ENCODE measurements at regions not wholly inside any gene's neighbourhood (a gene's known extent, or its start where the extent isn't known, plus 50 kb on each side); places are given as distances from the start of the nearest gene placed in this dataset.

- no peak for DNase-seq (ENCODE audit: low read depth in 4 of 4, low spot score in 2 of 4)
Measured at GRCh38 chr20:50242548-50242862, 51.9 kb downstream of the CEBPB start.

DNA sequence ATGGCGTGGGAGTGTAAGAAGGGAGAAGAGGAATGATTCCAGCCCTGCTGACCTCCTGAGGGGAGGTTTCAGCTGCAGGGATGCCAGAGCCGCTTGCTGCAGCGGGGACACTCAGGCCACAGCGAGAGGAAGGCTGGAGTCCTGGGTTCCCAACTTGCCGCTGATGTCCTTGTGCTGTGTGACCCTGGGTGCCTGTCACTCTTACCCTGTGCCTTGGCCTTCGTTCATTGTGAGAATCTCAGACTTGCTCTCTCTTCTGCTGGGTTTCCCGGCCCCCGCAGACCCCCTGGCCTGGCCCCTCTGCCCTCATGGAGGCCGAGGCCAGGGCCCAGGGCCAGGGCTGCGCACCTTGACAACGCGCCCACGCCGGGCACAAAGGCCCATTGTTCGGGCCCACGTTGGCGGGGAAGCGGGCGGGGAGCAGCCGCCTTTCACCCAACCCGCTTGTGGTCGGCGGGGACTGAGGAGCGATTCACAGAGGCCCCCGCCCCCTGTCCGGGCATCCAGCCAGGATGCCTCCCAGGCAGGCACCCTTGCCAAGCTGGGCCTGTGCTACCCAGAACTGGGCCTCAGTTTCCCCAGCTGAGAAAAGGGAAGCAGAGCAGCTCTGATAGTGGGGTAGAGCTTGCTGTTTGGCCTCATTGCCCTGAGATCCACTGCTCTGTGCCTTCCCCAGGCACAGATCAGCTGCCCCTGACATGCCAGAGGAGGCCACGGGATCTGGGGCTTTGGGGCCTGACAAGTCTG lies 52.4 kb downstream of the CEBPB start:
- no peak for DNase-seq (ENCODE audit: low read depth in 4 of 4, low spot score in 2 of 4)

DNA sequence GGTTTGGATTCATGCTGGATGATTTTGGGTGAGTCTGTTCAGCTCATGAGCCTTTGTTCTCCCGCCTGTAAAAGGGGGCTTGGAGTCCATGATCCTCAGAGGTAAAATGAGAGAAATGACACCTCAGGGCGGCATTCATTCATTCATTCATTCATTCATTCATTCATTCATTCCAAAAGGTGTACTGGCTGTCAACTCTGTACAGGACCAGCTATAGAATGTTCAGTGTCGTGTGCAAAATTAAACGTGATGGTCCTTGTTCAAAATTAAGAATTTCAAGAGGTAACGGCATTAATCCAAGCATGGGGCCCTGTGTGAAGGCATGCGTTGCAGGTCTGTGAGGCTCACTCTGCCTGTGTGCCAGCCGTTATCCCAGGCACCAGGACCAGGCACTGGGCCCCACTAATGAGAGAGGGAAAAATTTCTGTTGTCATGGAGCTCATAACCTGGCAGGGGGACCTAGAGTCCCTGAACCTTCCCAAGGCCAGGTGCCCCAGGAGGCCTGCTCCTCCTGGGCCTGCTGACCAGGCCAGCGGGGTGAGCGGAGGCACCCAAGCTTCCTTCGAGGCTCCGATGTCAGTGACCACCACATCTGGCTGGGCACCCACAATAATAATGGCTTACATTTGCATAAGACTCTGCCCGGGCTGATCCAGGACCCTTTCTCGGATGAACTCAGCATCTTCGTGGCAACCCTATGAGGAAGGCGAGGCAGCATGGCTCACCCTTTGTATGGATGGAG lies 53.2 kb downstream of the CEBPB start:
- DNase-seq (ENCODE audit: low read depth in 4 of 4, low spot score in 2 of 4) = no peak

- no peak for DNase-seq (ENCODE audit: low read depth in 4 of 4, low spot score in 2 of 4)
Measured at GRCh38 chr20:50244352-50245149, 53.9 kb downstream of the CEBPB start.

DNA sequence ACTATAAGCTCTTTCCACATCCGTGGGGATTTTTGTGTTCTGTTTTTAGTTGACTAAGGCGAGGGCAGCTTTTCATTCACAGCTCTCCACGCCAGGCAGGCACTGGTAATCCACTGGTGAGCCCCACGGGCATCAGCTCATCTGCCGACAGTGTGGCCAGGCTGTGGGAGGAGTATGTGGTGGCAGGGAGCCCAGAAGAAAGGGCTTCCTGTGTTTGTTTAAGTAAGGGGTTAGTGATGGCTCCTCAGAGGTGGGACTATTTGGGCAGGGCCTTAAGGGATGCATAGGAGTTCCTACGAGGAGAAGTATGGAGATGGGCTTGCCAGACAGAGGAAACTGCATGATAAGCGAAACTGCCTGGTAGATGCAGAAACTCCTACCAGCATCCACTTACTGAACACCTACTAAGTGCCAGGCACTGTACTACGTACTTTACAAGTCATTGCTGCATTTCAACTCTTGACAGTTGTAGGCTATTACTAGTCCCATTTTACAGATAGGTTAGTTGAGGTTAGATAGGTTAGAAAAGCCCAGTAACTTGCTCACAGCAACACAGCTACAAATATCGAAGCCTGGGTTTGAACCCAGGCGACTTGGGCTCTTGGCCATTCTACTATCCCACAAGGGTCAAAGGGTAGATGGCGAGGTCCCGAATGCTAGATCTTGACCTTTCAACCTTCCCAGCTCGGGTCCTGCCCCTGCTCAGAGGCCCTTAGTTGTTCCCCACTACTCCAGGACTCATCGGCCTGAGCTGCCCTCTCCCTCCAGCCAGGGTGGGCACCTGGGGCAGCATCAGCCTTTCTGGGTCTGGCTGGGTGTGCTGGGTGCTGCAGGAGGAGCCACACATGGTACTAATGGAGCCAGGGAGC lies 55.1 kb downstream of the CEBPB start:
- no peak for DNase-seq (ENCODE audit: low read depth in 4 of 4, low spot score in 2 of 4)

- DNase-seq (ENCODE audit: low read depth in 4 of 4, low spot score in 2 of 4) = no peak
Measured at GRCh38 chr20:50246367-50247195, 56.0 kb downstream of the CEBPB start.

GRCh38 chr20:50247196-50248094 lies 56.8 kb downstream of the CEBPB start:
- no peak for DNase-seq (ENCODE audit: low read depth in 4 of 4, low spot score in 2 of 4)

DNA sequence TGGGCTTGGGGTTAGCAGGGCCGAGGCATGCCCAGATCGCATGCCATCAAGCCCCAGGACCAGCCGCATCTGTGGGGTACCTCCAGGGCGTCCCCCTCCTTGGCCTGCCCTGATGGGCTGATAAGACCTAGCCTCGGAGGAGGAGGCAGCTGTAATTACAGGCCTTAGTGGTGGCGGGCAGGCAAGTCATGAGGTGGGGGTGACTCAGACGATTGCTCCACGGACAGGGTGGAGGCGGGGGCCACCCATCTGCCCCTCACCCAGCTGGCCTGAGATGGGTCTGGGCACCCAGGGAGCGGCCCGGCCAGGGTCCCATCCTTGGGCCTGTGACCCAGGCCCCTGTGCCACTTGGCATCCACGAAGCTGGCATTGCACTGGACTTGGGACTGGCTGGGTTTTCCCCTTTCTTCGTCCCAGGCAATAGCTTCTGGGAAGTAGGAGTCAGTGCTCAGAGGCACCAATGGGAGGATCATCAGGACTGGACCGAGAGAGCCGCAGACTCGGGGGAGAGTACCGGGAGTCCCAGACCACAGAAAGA lies 57.5 kb downstream of the CEBPB start:
- no peak for DNase-seq (ENCODE audit: low read depth in 4 of 4, low spot score in 2 of 4)

DNA sequence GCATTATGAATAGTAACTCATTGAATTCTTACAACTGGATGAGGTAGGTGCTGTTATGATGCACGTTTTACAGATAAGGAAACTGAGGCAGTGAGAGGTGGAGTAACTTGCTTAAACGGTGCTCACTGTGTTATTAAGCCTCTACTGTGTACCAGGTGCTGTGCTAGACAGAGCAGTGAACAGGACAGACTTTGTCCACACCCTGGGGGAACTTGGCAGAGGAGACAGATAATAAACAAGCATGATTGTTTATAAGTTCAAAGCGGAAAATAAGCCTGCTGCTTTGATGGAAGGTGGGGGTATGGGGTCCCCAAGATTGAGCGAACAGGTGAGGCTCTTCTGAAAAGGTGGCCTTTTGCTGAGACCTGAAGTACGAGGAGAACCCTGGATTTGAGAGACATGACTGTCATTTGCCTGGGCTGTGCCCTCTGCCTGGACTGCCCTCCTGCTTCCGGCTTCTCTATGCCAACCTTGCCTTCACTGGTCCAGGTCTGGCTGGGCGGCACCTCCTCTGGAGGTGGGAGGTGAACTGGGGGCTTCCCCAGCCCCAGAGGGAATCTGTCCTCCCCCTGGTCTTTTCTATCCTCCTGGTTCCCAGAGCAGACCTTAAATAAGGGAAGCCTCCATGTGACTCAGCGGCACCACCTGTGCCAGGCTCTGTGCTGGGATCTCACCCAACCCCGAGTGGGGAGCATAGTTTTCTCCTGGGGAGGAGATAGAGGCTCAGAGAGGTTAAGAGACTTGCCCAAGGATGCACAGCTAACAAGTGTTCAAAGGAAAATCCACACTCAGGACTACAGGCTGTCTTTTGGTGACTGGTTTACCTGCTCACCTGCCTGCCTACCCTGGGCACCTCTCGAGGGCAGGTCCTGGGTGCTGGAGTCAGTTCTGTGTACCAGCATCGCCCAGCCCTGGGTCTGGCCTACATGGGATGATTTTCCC lies 59.1 kb downstream of the CEBPB start:
- DNase-seq (ENCODE audit: low read depth in 4 of 4, low spot score in 2 of 4) = no peak

DNA sequence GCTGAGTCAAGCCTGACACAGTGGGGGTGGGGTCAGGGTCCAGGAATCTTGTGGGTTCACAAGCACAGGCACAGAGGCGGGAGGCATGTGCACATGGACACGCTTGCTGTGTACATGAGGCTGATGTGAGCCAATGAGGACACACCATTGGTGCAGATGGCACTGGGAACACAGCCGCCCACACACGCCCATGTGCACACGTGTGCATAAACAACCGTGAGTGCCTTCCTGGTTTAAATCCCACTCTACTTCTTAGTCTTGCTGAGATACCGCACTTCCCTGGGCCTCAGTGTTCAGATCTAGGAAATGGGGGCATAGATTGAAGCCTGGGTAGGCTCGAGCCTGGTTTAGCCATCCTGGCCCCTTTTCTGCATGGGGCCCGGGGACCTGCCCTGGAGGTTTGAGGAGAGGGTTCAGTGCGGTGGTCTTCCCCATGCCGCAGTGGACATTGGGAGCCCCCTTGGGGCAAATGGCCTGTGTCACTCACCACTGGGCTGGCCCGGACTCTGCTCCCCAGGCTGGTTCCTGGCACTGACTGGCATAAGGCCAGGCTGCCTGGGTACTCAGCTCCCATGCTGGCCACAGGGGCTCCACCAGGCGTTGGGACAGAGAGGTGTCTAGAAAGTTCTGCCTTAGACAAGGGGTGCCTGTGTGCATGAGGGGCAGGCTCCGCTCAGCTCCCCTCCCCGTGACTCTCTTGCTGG lies 60.2 kb downstream of the CEBPB start:
- no peak for DNase-seq (ENCODE audit: low read depth in 4 of 4, low spot score in 2 of 4)

- no peak for DNase-seq (ENCODE audit: low read depth in 4 of 4, low spot score in 2 of 4)
Measured at GRCh38 chr20:50251383-50251748, 60.7 kb downstream of the CEBPB start.

GRCh38 chr20:50251992-50252511 lies 61.4 kb downstream of the CEBPB start:
- no peak for DNase-seq (ENCODE audit: low read depth in 4 of 4, low spot score in 2 of 4)

GRCh38 chr20:50252701-50253100 lies 62.1 kb downstream of the CEBPB start:
- no peak for DNase-seq (ENCODE audit: low read depth in 4 of 4, low spot score in 2 of 4)

DNA sequence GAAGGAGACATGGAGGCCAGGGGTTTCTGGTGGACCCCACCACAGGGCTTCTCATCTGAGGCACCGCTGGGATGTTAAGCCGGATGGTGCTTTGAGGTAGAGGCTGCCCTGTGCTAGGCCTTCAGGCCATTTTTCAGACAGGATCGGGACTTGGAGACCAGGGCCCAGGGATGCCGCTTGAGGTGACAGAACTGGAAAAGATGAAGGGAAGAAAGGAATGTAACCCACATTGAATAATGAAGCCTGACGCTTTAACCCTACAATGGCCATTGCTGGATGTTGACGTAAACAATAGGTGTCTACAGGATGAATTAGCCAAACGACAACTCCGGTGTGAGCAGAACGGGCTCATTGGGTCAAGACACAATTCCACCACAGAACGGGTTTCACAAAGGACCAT lies 62.5 kb downstream of the CEBPB start:
- no peak for DNase-seq (ENCODE audit: low read depth in 4 of 4, low spot score in 2 of 4)

DNA sequence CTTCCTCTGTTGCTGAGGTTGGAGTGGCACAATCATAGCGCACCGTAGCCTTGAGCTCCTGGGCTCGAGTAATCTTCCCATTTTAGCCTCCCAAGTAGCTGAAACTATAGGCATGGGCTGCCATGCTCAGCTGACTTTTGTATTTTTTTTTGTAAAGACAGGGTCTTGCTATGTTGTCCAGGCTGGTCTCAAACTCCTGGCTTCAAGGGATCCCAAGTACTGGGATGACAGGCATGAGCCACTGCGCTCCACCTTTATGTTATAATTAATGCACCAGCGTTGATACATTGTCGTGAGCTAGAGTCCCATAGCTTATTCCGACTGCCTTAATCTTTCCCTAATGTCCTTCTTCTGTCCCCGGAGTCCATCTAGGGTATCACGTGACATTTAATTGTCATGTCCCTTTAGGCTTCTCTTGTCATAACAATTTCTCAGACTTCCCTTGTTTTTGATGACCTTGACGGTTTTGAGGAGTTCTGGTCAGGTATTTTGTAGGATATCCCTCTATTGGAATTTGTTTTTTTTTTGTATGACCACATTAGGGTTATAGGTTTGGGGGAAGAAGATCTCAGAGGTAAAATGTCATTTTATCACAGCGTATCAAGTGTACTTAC lies 63.9 kb downstream of the CEBPB start:
- no peak for DNase-seq (ENCODE audit: low read depth in 4 of 4, low spot score in 2 of 4)

- DNase-seq (ENCODE audit: low read depth in 4 of 4, low spot score in 2 of 4) = no peak
Measured at GRCh38 chr20:50256577-50256976, 65.9 kb downstream of the CEBPB start.

All from left renal cortex interstitium (tissue), 4 donors.